ENCODE measurements at regions not wholly inside any gene's neighbourhood (a gene's known extent, or its start where the extent isn't known, plus 50 kb on each side); places are given as distances from the start of the nearest gene placed in this dataset.

- no peak for DNase-seq
- FAIRE-seq = no peak
- intact Hi-C loops (cut with DNase I) = no loop called here
Observed at GRCh38 chr5:90037646-90038045, 371.9 kb downstream of the CETN3 start.

GRCh38 chr5:90022711-90023053, 386.9 kb downstream of the CETN3 start:
- no peak overlapping the region for H3K4me3 ChIP-seq (ENCODE audit: low read length in 3 of 3)
- H3K9ac ChIP-seq (ENCODE audit: low read length in 3 of 3) = no peak overlapping the region
- FAIRE-seq (no peak), DNase-seq (no peak)
- no peak for TF ChIP-seq CTCF (IDR thresholded peaks at IDR 0.05; ENCODE audit: borderline replicate concordance, extremely low read depth, insufficient read depth)
- H3K9me3 ChIP-seq (ENCODE audit: control insufficient read depth in 2 of 3, insufficient read depth in 1 of 3, low read length in 3 of 3) = no peaks in the 10 kb centered on the region
- H3K27me3 ChIP-seq (ENCODE audit: control insufficient read depth, insufficient read depth, low read length) = no peaks in the 10 kb centered on the region
- intact Hi-C loops (cut with DNase I) = no loop called here
- no peak overlapping the region for H3K27ac ChIP-seq (ENCODE audit: low read depth in 2 of 2, low read length in 2 of 2)
- H3K4me1 ChIP-seq (ENCODE audit: control insufficient read depth in 2 of 3, insufficient read depth in 2 of 3, low read depth in 1 of 3, low read length in 3 of 3) = no peaks in the 10 kb centered on the region
- no peaks in the 10 kb centered on the region for H3K36me3 ChIP-seq (ENCODE audit: control insufficient read depth in 2 of 3, insufficient read depth in 3 of 3, low read length in 3 of 3)

More at GRCh38 chr5:90037646-90038045, 371.9 kb downstream of the CETN3 start:
- H3K4me1 ChIP-seq (ENCODE audit: control insufficient read depth in 2 of 3, insufficient read depth in 2 of 3, low read depth in 1 of 3, low read length in 3 of 3) = no peaks in the 10 kb centered on the region
- no peaks in the 10 kb centered on the region for H3K36me3 ChIP-seq (ENCODE audit: control insufficient read depth in 2 of 3, insufficient read depth in 3 of 3, low read length in 3 of 3)
- no peaks in the 10 kb centered on the region for H3K27me3 ChIP-seq (ENCODE audit: control insufficient read depth, insufficient read depth, low read length)
- no peak overlapping the region for H3K9ac ChIP-seq (ENCODE audit: low read length in 3 of 3)
- no peak overlapping the region for H3K27ac ChIP-seq (ENCODE audit: low read depth in 2 of 2, low read length in 2 of 2)
- H3K4me3 ChIP-seq (ENCODE audit: low read length in 3 of 3) = no peak overlapping the region
- no peak for TF ChIP-seq CTCF (IDR thresholded peaks at IDR 0.05; ENCODE audit: borderline replicate concordance, extremely low read depth, insufficient read depth)
- no peaks in the 10 kb centered on the region for H3K9me3 ChIP-seq (ENCODE audit: control insufficient read depth in 2 of 3, insufficient read depth in 1 of 3, low read length in 3 of 3)

- no peak for DNase-seq
- Histone ChIP-seq H3K36me3 (ENCODE audit: control insufficient read depth in 2 of 3, insufficient read depth in 3 of 3, low read length in 3 of 3) (no peaks in the 10 kb centered on the region), H3K27ac (ENCODE audit: low read depth in 2 of 2, low read length in 2 of 2) (no peak overlapping the region), H3K9me3 (ENCODE audit: control insufficient read depth in 2 of 3, insufficient read depth in 1 of 3, low read length in 3 of 3) (no peaks in the 10 kb centered on the region), H3K27me3 (ENCODE audit: control insufficient read depth, insufficient read depth, low read length) (no peaks in the 10 kb centered on the region), H3K4me1 (ENCODE audit: control insufficient read depth in 2 of 3, insufficient read depth in 2 of 3, low read depth in 1 of 3, low read length in 3 of 3) (no peaks in the 10 kb centered on the region), H3K4me3 (ENCODE audit: low read length in 3 of 3) (no peak overlapping the region), H3K9ac (ENCODE audit: low read length in 3 of 3) (no peak overlapping the region)
- no peak for FAIRE-seq
- TF ChIP-seq CTCF (IDR thresholded peaks at IDR 0.05; ENCODE audit: borderline replicate concordance, extremely low read depth, insufficient read depth) = no peak
- intact Hi-C loops (cut with DNase I) = no loop called here
Observed at GRCh38 chr5:90022002-90022710, 387.4 kb downstream of the CETN3 start.
